Ishikawa (cell line): ENCODE measurements at regions not wholly inside any gene's neighbourhood (a gene's known extent, or its start where the extent isn't known, plus 50 kb on each side); places are given as distances from the start of the nearest gene placed in this dataset.

ENCODE experiments used
- USF1 ChIP-seq: IDR thresholded peaks from 2 replicates; pipeline ENCODE4 v1.6.1; 2012
- YY1 ChIP-seq: IDR thresholded peaks from 2 replicates; pipeline ENCODE4 v1.6.1; 2012; ENCODE audit warnings: low read depth

DNA sequence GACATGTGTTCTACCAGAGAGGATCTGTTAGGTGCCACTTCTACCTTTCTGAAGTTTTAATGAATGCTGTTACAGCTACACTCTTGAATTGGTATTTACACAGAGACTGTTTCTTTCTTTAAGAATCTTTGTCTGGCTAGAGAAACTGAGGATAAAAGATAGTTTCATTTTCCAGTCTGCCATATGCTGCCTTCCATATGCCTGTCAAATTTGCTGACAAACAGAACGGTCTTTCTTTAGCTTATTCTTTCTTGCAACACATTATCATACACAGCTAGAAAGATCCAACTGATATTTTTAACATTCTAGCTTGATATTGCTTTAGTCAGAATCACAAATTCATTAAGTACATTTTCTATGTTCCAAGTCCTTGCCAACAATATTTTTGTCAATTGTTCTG lies 409.8 kb upstream of the CELF4 start:
- TF ChIP-seq YY1 (no peak), USF1 (no peak)
